Skeletal muscle satellite cell (primary cell): ENCODE measurements at regions not wholly inside any gene's neighbourhood (a gene's known extent, or its start where the extent isn't known, plus 50 kb on each side); places are given as distances from the start of the nearest gene placed in this dataset.

Source experiments
- H3K27me3 ChIP-seq: 2 replicates; pipeline ENCODE4 v1.7.0; 2013; ENCODE audit warnings: low read length; ENCODE audit not compliant: control insufficient read depth, insufficient read depth
- H3K36me3 ChIP-seq: 2 replicates; pipeline ENCODE4 v1.7.0; 2013; ENCODE audit warnings: mild to moderate bottlenecking, control low read depth, low read length; ENCODE audit not compliant: insufficient read depth
- H3K4me1 ChIP-seq: 2 replicates; pipeline ENCODE4 v1.7.0; 2013; ENCODE audit warnings: low read length; ENCODE audit not compliant: control insufficient read depth, insufficient read depth
- H3K4me2 ChIP-seq: 2 replicates; pipeline ENCODE4 v1.7.0; 2013; ENCODE audit warnings: mild to moderate bottlenecking, low read length
- H3K4me3 ChIP-seq: 2 replicates; pipeline ENCODE4 v1.7.0; 2013; ENCODE audit warnings: low read length
- H3K9ac ChIP-seq: 2 replicates; pipeline ENCODE4 v1.7.0; 2013; ENCODE audit warnings: mild to moderate bottlenecking, low read depth, low read length, moderate library complexity
- H3K9me3 ChIP-seq: replicated peaks from 2 replicates; pipeline ENCODE4 v1.7.0; 2013; ENCODE audit warnings: mild to moderate bottlenecking, control low read depth, low read length

- Histone ChIP-seq H3K4me2 (no peak overlapping the region), H3K4me1 (no peaks in the 10 kb centered on the region), H3K9ac (no peak overlapping the region)
Measured at GRCh38 chr10:9719246-9719645, 1298.4 kb upstream of the CELF2 start.

GRCh38 chr10:9733766-9734165 is 1283.9 kb upstream of the CELF2 start:
- Histone ChIP-seq H3K4me1 (peaks cover 11% of the 10 kb centered on the region), H3K9me3 (no peaks in the 10 kb centered on the region), H3K27me3 (no peaks in the 10 kb centered on the region), H3K4me3 (no peak overlapping the region), H3K36me3 (no peaks in the 10 kb centered on the region), H3K9ac (no peak overlapping the region), H3K4me2 (no peak overlapping the region)

More at GRCh38 chr10:9719246-9719645, 1298.4 kb upstream of the CELF2 start:
- no peaks in the 10 kb centered on the region for H3K36me3 ChIP-seq
- no peak overlapping the region for H3K4me3 ChIP-seq
- H3K27me3 ChIP-seq: no peaks in the 10 kb centered on the region
- H3K9me3 ChIP-seq: no peaks in the 10 kb centered on the region

- Histone ChIP-seq H3K9me3 (no peaks in the 10 kb centered on the region), H3K4me1 (peaks cover 11% of the 10 kb centered on the region), H3K4me2 (no peak overlapping the region), H3K36me3 (no peaks in the 10 kb centered on the region), H3K4me3 (no peak overlapping the region), H3K9ac (no peak overlapping the region), H3K27me3 (no peaks in the 10 kb centered on the region)
Measured at GRCh38 chr10:9734218-9734617, 1283.5 kb upstream of the CELF2 start.

- peaks cover 11% of the 10 kb centered on the region for H3K4me1 ChIP-seq
- no peak overlapping the region for H3K4me2 ChIP-seq
- H3K9ac ChIP-seq: no peak overlapping the region
- no peak overlapping the region for H3K4me3 ChIP-seq
- no peaks in the 10 kb centered on the region for H3K36me3 ChIP-seq
- no peaks in the 10 kb centered on the region for H3K27me3 ChIP-seq
- no peaks in the 10 kb centered on the region for H3K9me3 ChIP-seq
Measured at GRCh38 chr10:9735731-9736130, 1281.9 kb upstream of the CELF2 start.

GRCh38 chr10:9743639-9744038 is 1274.0 kb upstream of the CELF2 start:
- H3K27me3 ChIP-seq: no peaks in the 10 kb centered on the region
- no peak overlapping the region for H3K4me3 ChIP-seq
- H3K4me2 ChIP-seq: no peak overlapping the region
- no peaks in the 10 kb centered on the region for H3K9me3 ChIP-seq
- H3K9ac ChIP-seq: no peak overlapping the region
- no peaks in the 10 kb centered on the region for H3K36me3 ChIP-seq
- no peaks in the 10 kb centered on the region for H3K4me1 ChIP-seq

GRCh38 chr10:9745158-9745557 is 1272.5 kb upstream of the CELF2 start:
- Histone ChIP-seq H3K9ac (no peak overlapping the region), H3K36me3 (no peaks in the 10 kb centered on the region), H3K4me3 (no peak overlapping the region), H3K9me3 (no peaks in the 10 kb centered on the region), H3K4me1 (no peaks in the 10 kb centered on the region), H3K4me2 (no peak overlapping the region), H3K27me3 (no peaks in the 10 kb centered on the region)

- Histone ChIP-seq H3K9ac (no peak overlapping the region), H3K9me3 (no peaks in the 10 kb centered on the region), H3K4me1 (peaks cover 5% of the 10 kb centered on the region), H3K4me3 (no peak overlapping the region), H3K27me3 (no peaks in the 10 kb centered on the region), H3K4me2 (no peak overlapping the region), H3K36me3 (no peaks in the 10 kb centered on the region)
Measured at GRCh38 chr10:9757176-9757575, 1260.5 kb upstream of the CELF2 start.

GRCh38 chr10:9759596-9759995 is 1258.1 kb upstream of the CELF2 start:
- Histone ChIP-seq H3K27me3 (no peaks in the 10 kb centered on the region), H3K36me3 (no peaks in the 10 kb centered on the region), H3K4me1 (peaks cover 27% of the 10 kb centered on the region), H3K9ac (no peak overlapping the region), H3K9me3 (no peaks in the 10 kb centered on the region), H3K4me2 (no peak overlapping the region), H3K4me3 (no peak overlapping the region)

- Histone ChIP-seq H3K4me1 (peaks cover 27% of the 10 kb centered on the region), H3K4me3 (peak overlapping the region; percentile 45), H3K4me2 (peak overlapping the region; percentile 72), H3K27me3 (no peaks in the 10 kb centered on the region), H3K9me3 (no peaks in the 10 kb centered on the region), H3K9ac (peak overlapping the region; percentile 74), H3K36me3 (no peaks in the 10 kb centered on the region)
Measured at GRCh38 chr10:9762966-9763656, 1254.6 kb upstream of the CELF2 start.

- Histone ChIP-seq H3K27me3 (no peaks in the 10 kb centered on the region), H3K4me1 (peaks cover 26% of the 10 kb centered on the region), H3K4me2 (no peak overlapping the region), H3K36me3 (no peaks in the 10 kb centered on the region), H3K9ac (no peak overlapping the region), H3K4me3 (no peak overlapping the region), H3K9me3 (no peaks in the 10 kb centered on the region)
Measured at GRCh38 chr10:9766762-9767161, 1250.9 kb upstream of the CELF2 start.

GRCh38 chr10:9781666-9782065 is 1236.0 kb upstream of the CELF2 start:
- Histone ChIP-seq H3K9ac (no peak overlapping the region), H3K4me3 (no peak overlapping the region), H3K4me2 (no peak overlapping the region), H3K36me3 (no peaks in the 10 kb centered on the region), H3K4me1 (peaks cover 17% of the 10 kb centered on the region), H3K27me3 (no peaks in the 10 kb centered on the region), H3K9me3 (no peaks in the 10 kb centered on the region)

GRCh38 chr10:9786101-9786500 is 1231.6 kb upstream of the CELF2 start:
- Histone ChIP-seq H3K4me2 (no peak overlapping the region), H3K4me3 (no peak overlapping the region), H3K4me1 (peaks cover 17% of the 10 kb centered on the region), H3K9me3 (no peaks in the 10 kb centered on the region), H3K27me3 (no peaks in the 10 kb centered on the region), H3K9ac (no peak overlapping the region), H3K36me3 (no peaks in the 10 kb centered on the region)
